Stomach (tissue), 8 donors: ENCODE measurements at regions not wholly inside any gene's neighbourhood (a gene's known extent, or its start where the extent isn't known, plus 50 kb on each side); places are given as distances from the start of the nearest gene placed in this dataset.

Experiments
- DNase-seq, 2 donors: peaks; one replicate each; pipeline versions ENCODE4 v3.0.0 to v3.0.0-alpha.2; 2013 to 2019
- H3K27ac ChIP-seq, 5 donors: fragments of 200-600 bp in 4 of 5; sonication (generic) in 4 of 5; one replicate each; pipeline ENCODE4 v1.5.1; 2013 to 2019; ENCODE audit warnings: mild to moderate bottlenecking in 1 of 5, moderate library complexity in 1 of 5
- H3K27me3 ChIP-seq, 3 donors: fragments of 200-600 bp; sonication (generic); one replicate each; pipeline ENCODE4 v1.5.1; 2017 to 2019; ENCODE audit warnings: mixed run types in 1 of 3
- H3K36me3 ChIP-seq, 4 donors: fragments of 200-600 bp; sonication (generic); 1 replicate in 3 of 4; 2 replicates in 1 of 4; pipeline ENCODE4 v1.5.1; 2016 to 2019
- H3K4me1 ChIP-seq, 4 donors: fragments of 200-600 bp; sonication (generic); one replicate each; pipeline ENCODE4 v1.5.1; 2016 to 2019
- H3K4me3 ChIP-seq, 4 donors: fragments of 200-600 bp; sonication (generic) in 3 of 4; one replicate each; pipeline ENCODE4 v1.5.1; 2016 to 2019; ENCODE audit warnings: mild to moderate bottlenecking in 1 of 4
- H3K9me3 ChIP-seq, 4 donors: fragments of 200-600 bp; sonication (generic); one replicate each; pipeline ENCODE4 v1.5.1; 2016 to 2019
- EP300 ChIP-seq: sonication (generic); formaldehyde crosslinking; IDR thresholded peaks from one replicate; pipeline ENCODE4 v1.6.1; 2017; ENCODE audit warnings: antibody characterized with exemption
- POLR2A ChIP-seq, 4 donors: fragments of 450-650 bp; IDR thresholded peaks; one replicate each; pipeline ENCODE4 v1.6.1; 2016; ENCODE audit warnings: antibody characterized with exemption in 4 of 4, control low read depth in 2 of 4, mild to moderate bottlenecking in 1 of 4, moderate library complexity in 1 of 4
- POLR2AphosphoS5 ChIP-seq, 3 donors: sonication (generic); formaldehyde crosslinking; IDR thresholded peaks; one replicate each; pipeline ENCODE4 v1.6.1; 2016; ENCODE audit warnings: antibody characterized with exemption in 3 of 3
- WGBS, 5 donors: extraction: QIAGEN DNeasy Blood & Tissue Kit in 3 of 5; methylation state at CpG; one replicate each; pipeline versions ENCODE4 v1.1.5 to v1.1.7; 2013 to 2018; 5-methylcytosine and 5-hydroxymethylcytosine counted together
- intact Hi-C: fragments of 100-400 bp; cut with DNase I; formaldehyde crosslinking; loops from one replicate; pipeline ENCODE4 v1.15.1; 2023; ENCODE audit warnings: low total_unique reads
- TF ChIP-seq, protein P1 (sequence below), 7 experiments: fragments of 450-650 bp in 4 of 7; fragments of 200-600 bp in 3 of 7; sonication (generic) in 3 of 7; IDR thresholded peaks; one replicate each; pipeline ENCODE4 v1.5.1; 2016 to 2019; ENCODE audit warnings: antibody characterized with exemption in 7 of 7, control low read depth in 2 of 7, mild to moderate bottlenecking in 1 of 7
- donor health status: healthy with polysubstance abuse.
- donor health status: Bipolar disorder and iron deficiency.
- donor health status: healthy.

GRCh38 chr11:25771605-25772004, 560.3 kb upstream of the ANO3 start:
- WGBS, 5 donors, result 38 to 70% (median 52%) methylated on average over 4 of the region's 4 CpGs
- Histone ChIP-seq H3K4me3 (no peak overlapping the region), H3K9me3 (no peaks in the 10 kb centered on the region), H3K36me3 (no peaks in the 10 kb centered on the region), H3K27me3 (no peaks in the 10 kb centered on the region), H3K4me1 (no peaks in the 10 kb centered on the region), H3K27ac (no peak overlapping the region)
- TF ChIP-seq POLR2AphosphoS5 (IDR thresholded peaks at IDR 0.05), result no peak
- TF ChIP-seq POLR2A (IDR thresholded peaks at IDR 0.05), result no peak
- TF ChIP-seq, protein P1, sequence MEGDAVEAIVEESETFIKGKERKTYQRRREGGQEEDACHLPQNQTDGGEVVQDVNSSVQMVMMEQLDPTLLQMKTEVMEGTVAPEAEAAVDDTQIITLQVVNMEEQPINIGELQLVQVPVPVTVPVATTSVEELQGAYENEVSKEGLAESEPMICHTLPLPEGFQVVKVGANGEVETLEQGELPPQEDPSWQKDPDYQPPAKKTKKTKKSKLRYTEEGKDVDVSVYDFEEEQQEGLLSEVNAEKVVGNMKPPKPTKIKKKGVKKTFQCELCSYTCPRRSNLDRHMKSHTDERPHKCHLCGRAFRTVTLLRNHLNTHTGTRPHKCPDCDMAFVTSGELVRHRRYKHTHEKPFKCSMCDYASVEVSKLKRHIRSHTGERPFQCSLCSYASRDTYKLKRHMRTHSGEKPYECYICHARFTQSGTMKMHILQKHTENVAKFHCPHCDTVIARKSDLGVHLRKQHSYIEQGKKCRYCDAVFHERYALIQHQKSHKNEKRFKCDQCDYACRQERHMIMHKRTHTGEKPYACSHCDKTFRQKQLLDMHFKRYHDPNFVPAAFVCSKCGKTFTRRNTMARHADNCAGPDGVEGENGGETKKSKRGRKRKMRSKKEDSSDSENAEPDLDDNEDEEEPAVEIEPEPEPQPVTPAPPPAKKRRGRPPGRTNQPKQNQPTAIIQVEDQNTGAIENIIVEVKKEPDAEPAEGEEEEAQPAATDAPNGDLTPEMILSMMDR (IDR thresholded peaks at IDR 0.05), result no peak
- TF ChIP-seq EP300, result no peak
- DNase-seq, result no peak
- intact Hi-C loops, result no loop called here

- Histone ChIP-seq H3K27me3 (no peaks in the 10 kb centered on the region), H3K4me1 (no peaks in the 10 kb centered on the region), H3K9me3 (no peaks in the 10 kb centered on the region), H3K36me3 (no peaks in the 10 kb centered on the region), H3K27ac (no peak overlapping the region), H3K4me3 (no peak overlapping the region)
- no peak for DNase-seq
- WGBS, 5 donors, result 61 to 78% (median 73%) methylated on average over 1 of the region's 1 CpG
- intact Hi-C loops, result no loop called here
- TF ChIP-seq EP300 (no peak), POLR2A (IDR thresholded peaks at IDR 0.05) (no peak), POLR2AphosphoS5 (IDR thresholded peaks at IDR 0.05) (no peak)
- TF ChIP-seq, protein P1 (IDR thresholded peaks at IDR 0.05), result no peak
Measured at GRCh38 chr11:25775603-25776002, 556.3 kb upstream of the ANO3 start.

DNA sequence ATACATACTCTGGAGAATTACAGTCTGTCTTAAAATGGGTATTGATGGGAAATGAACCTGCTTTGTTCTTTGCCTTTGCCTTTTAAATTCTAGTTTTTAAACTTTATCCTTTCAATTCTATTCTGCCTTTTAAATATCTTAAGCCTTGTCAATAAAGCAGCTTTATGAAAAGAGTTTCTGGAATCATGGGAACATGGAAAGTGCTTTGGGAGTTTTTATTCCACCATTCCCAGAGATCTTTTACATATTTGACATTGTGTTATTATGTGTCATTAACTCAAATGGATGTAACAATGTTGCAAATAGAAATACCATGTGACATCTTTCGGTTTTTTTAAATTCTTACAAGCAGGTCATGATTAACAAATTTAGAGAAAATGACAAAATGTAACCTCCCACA, 555.7 kb upstream of the ANO3 start:
- WGBS, 5 donors, result 71 to 84% (median 77%) methylated on average over 1 of the region's 1 CpG

GRCh38 chr11:25777343-25777742, 554.6 kb upstream of the ANO3 start:
- H3K27ac ChIP-seq, result no peak overlapping the region
- 58 to 90% (median 72%) methylated on average over 2 of the region's 2 CpGs for WGBS, 5 donors
- no peak overlapping the region for H3K4me3 ChIP-seq
- intact Hi-C loops, result no loop called here
- no peaks in the 10 kb centered on the region for H3K27me3 ChIP-seq
- H3K4me1 ChIP-seq, result no peaks in the 10 kb centered on the region
- H3K36me3 ChIP-seq, result no peaks in the 10 kb centered on the region
- no peak for DNase-seq
- no peak for TF ChIP-seq EP300
- TF ChIP-seq, protein P1 (IDR thresholded peaks at IDR 0.05), result no peak
- no peak for TF ChIP-seq POLR2A (IDR thresholded peaks at IDR 0.05)
- TF ChIP-seq POLR2AphosphoS5 (IDR thresholded peaks at IDR 0.05), result no peak
- H3K9me3 ChIP-seq, result no peaks in the 10 kb centered on the region

More for the DNA sequence above, 555.7 kb upstream of the ANO3 start:
- Histone ChIP-seq H3K36me3 (no peaks in the 10 kb centered on the region), H3K4me3 (no peak overlapping the region), H3K9me3 (no peaks in the 10 kb centered on the region), H3K4me1 (no peaks in the 10 kb centered on the region), H3K27ac (no peak overlapping the region), H3K27me3 (no peaks in the 10 kb centered on the region)
- intact Hi-C loops, result no loop called here
- no peak for DNase-seq
- TF ChIP-seq, protein P1 (IDR thresholded peaks at IDR 0.05), result no peak
- TF ChIP-seq EP300 (no peak), POLR2AphosphoS5 (IDR thresholded peaks at IDR 0.05) (no peak), POLR2A (IDR thresholded peaks at IDR 0.05) (no peak)
